GM21737 (cell line): ENCODE measurements at regions not wholly inside any gene's neighbourhood (a gene's known extent, or its start where the extent isn't known, plus 50 kb on each side); places are given as distances from the start of the nearest gene placed in this dataset.
"Not testable (repeated sequence)": the region's sequence is repeated elsewhere in the genome, so short reads cannot be mapped to it uniquely, and the experiment has no call there.

Experiments
- ATAC-seq: cut with Tn5 transposase; IDR thresholded peaks from one replicate; pipeline ENCODE4 v1.9.1; 2021; ENCODE audit warnings: mild to moderate bottlenecking, moderate library complexity; ENCODE audit not compliant: unreplicated experiment

- ATAC-seq, result no peak
These were observed 181.8 kb upstream of the OLFM3 start for GRCh38 chr1:102178480-102178879.

GRCh38 chr1:102174259-102174863 is 177.6 kb upstream of the OLFM3 start:
- ATAC-seq, result peak; percentile 83

- no peak for ATAC-seq
These were observed 175.5 kb upstream of the OLFM3 start for GRCh38 chr1:102172200-102172599.

- ATAC-seq, result no peak
These were observed 167.1 kb upstream of the OLFM3 start for GRCh38 chr1:102163799-102164198.

- ATAC-seq, result no peak
These were observed 154.5 kb upstream of the OLFM3 start for GRCh38 chr1:102151242-102151641.

GRCh38 chr1:102120910-102121309 is 124.2 kb upstream of the OLFM3 start:
- no peak for ATAC-seq

GRCh38 chr1:102118150-102118549 is 121.4 kb upstream of the OLFM3 start:
- no peak for ATAC-seq

GRCh38 chr1:102110586-102110985 is 113.9 kb upstream of the OLFM3 start:
- no peak for ATAC-seq

- not testable (repeated sequence) for ATAC-seq
These were observed 112.8 kb upstream of the OLFM3 start for GRCh38 chr1:102109493-102109892.

- ATAC-seq, result no peak
These were observed 110.7 kb upstream of the OLFM3 start for GRCh38 chr1:102107441-102107840.

- ATAC-seq, result no peak
These were observed 109.3 kb upstream of the OLFM3 start for GRCh38 chr1:102105931-102106550.

GRCh38 chr1:102103646-102104045 is 106.9 kb upstream of the OLFM3 start:
- ATAC-seq, result no peak

- ATAC-seq, result no peak
These were observed 105.6 kb upstream of the OLFM3 start for GRCh38 chr1:102102276-102102780.

- no peak for ATAC-seq
These were observed 103.9 kb upstream of the OLFM3 start for GRCh38 chr1:102100666-102101065.

GRCh38 chr1:102099916-102100315 is 103.2 kb upstream of the OLFM3 start:
- no peak for ATAC-seq

GRCh38 chr1:102098536-102098935 is 101.8 kb upstream of the OLFM3 start:
- no peak for ATAC-seq

- no peak for ATAC-seq
These were observed 101.4 kb upstream of the OLFM3 start for GRCh38 chr1:102098081-102098480.

GRCh38 chr1:102097451-102097850 is 100.7 kb upstream of the OLFM3 start:
- ATAC-seq, result no peak

GRCh38 chr1:102096162-102096561 is 99.4 kb upstream of the OLFM3 start:
- no peak for ATAC-seq

GRCh38 chr1:102089791-102090190 is 93.1 kb upstream of the OLFM3 start:
- ATAC-seq, result no peak

- no peak for ATAC-seq
These were observed 89.2 kb upstream of the OLFM3 start for GRCh38 chr1:102085896-102086295.

GRCh38 chr1:102084771-102085535 is 88.2 kb upstream of the OLFM3 start:
- ATAC-seq, result no peak
